KBM-7 (cell line): ENCODE measurements at regions not wholly inside any gene's neighbourhood (a gene's known extent, or its start where the extent isn't known, plus 50 kb on each side); places are given as distances from the start of the nearest gene placed in this dataset.

Experiments
- DNase-seq: peaks from one replicate; pipeline ENCODE4 v3.0.0-alpha.2; 2015
- in situ Hi-C: fragments of 300-500 bp; cut with MboI; formaldehyde crosslinking; loops from 2 replicates; pipeline ENCODE4 v1.14.3; 2020; ENCODE audit warnings: low sequenced_read_pairs, low pct_unique_long_range_greater_than_20kb, mixed read lengths

DNA sequence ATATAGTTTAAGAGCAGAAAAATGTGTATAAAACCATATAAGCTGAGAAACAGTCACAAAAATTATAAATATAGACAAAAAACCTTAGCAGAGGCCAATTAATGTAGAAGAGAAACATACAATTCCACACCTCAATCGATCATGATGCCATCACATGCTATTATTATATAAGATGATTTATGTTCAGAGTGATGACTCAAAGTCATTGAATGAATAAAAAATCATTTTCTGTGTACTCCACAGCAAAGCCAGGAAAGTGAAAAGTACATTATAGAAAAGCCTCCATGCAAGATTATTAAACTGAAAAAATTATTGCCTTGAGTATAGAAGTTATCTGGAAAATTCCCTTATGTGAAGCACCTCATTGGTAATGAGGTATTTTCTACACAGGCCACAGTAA, 229.2 kb upstream of the PPFIA2 start:
- in situ Hi-C loops: no loop called here
- no peak for DNase-seq

DNA sequence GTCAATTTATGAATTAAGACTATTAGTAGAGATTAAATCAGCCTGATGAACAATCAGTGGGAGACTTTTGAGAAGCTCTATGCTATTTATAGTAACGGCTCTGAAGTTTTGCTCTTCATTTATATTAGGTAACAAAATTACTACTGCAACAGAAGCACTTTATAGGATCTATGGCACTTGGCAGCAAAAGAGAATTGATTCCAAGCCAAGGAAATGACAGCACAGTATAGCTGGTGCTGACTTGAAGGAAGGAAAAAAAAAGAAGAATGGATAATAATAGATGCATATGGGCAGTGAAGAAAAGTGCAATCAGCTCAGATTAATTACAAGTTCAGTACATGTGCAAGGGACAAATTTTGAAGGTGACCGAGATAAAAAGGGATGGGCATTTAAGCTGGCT, 228.2 kb upstream of the PPFIA2 start:
- in situ Hi-C loops: no loop called here
- DNase-seq: no peak

DNA sequence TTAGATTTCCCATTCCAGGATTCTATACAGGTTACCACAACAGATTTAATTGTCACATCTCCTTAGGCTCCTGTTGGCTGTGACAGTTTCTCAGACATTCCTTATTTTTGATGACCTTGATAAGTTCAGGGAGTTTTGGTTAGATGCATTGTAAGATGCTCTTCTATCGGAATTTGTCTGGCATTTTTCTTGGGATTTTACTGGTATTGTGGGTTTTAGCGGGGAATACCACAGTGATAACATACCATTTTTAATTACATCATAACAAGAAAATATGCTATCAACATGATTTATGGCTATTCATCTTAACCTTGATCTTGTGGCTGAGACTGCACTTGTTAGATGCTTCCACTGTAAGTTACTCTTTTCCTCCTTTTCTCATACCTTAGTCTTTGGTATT, 217.5 kb upstream of the PPFIA2 start:
- in situ Hi-C loops: no loop called here
- no peak for DNase-seq

DNA sequence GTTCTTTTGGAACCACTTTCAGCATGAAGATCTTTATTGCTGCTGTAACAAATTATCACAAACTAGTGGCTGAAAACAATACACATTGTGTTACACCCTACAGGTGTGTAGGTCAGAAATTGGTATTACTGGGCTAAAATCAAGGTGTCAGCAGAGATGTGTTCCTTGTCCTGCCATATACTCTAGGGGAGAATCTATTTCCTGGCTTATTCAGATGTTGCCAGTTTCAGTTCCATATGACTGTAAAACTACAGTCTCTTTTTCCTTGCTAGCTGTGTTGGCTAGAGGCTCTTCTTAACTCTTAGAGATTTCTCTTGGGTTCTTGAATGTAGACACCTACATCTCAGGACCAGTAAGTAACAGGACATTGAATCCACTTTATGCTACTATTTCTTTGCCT, 215.6 kb upstream of the PPFIA2 start:
- no peak for DNase-seq
- in situ Hi-C loops: no loop called here

DNA sequence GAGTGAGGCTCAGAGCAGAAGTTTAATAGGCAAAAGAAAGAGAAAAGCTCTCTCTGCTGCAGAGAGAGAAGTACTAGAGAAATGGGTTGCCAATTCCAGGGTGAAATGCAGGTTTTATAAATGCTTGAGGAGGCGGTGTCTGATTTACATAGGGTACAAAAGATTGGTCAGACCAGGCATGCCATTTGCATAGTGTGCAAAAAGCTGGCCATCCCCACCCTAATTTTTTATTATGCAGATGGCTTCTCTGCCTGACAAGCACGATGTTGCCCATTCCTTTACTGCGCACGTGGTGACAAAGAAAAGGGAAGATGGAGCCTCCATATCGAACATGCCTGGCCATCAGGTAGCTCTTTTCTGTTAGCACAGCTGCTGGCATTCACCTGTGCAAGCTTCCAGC, 209.3 kb upstream of the PPFIA2 start:
- in situ Hi-C loops: no loop called here
- no peak for DNase-seq

DNA sequence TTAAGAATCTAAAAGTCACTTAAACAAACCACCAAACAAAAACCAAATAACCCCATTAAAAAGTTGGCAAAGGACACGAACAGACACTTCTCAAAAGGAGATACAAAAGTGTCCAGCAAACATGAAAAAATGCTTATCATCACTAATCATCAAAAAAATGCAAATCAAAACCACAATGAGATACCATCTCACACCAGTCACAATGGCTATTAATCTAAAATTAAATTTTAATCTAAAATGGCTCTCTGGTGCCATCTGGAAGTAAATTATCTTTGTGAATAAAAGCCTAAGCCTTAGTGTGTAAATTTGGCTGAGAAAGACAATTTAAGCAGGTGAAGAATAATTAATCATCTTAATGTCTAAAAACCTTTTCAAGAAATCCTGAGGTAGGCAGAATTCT, 204.5 kb upstream of the PPFIA2 start:
- no peak for DNase-seq
- in situ Hi-C loops: no loop called here

DNA sequence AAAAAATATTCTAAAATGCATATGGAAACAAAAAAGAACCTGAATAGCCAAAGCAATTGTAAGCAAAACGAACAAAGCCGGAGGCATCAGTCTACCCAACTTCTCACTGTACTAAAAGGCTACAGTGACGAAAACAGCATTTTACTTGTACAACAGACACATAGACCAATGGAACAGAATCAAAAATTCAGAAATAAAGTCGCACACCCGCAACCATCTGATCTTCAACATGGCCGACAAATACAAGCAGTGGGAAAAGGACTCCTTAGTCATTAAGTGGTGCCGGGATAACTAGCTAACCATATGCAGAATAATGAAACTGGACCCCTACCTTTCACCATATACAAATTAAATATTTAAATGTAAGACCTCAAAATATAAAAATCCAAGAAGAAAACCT, 203.9 kb upstream of the PPFIA2 start:
- no peak for DNase-seq
- in situ Hi-C loops: no loop called here

DNA sequence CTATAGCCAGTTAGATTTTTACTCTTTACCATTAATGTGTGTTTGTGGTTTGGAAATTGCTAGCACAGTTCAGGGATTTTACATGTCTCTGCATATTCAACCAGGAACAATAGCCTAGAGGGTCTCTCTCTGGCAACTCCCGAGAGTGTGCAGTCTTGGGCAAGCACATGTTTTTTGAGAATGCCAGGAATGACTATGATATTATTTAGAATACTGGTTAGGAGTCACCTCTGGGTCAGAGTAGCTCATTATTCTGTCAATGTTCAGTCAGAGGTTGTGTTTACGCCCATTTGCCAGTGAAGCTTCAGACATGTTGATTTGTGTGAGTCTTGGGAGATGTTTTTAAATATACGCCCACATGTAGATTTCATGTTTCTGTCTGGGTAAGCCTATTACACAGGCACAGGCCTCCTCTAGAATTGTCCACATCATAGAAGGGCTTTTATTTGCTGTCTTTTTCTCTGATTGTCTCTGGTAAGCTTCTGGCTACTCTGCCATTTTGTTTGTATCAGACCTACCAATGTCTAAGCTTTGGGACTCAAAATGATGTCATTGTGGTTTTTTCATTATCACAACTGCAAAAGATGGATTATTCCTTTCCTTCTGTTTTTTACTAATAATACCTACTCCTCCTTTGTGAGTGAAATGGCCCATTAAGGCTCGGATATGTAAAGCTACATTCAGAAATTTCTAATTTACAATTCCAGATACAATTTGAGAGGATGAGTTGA, 203.1 kb upstream of the PPFIA2 start:
- DNase-seq: no peak
- in situ Hi-C loops: no loop called here

DNA sequence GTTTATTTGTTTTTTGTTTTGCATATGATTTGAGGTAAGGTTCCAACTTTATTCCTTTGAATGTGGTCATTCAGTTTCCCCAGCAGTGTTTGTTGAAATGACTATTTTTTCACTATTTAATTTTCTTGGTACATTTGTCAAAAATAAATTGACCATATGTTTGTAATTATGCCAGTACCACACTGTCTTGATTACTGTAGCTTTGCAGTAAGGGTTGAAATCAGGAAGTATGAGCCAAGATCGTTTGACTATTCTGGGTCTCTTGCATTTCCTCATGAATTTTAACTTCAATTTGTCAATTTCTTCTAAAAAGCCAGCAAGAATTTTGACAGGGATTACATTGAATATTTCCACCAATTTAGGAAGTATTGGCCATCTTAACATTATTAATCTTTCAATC, 199.3 kb upstream of the PPFIA2 start:
- no peak for DNase-seq
- in situ Hi-C loops: no loop called here

DNA sequence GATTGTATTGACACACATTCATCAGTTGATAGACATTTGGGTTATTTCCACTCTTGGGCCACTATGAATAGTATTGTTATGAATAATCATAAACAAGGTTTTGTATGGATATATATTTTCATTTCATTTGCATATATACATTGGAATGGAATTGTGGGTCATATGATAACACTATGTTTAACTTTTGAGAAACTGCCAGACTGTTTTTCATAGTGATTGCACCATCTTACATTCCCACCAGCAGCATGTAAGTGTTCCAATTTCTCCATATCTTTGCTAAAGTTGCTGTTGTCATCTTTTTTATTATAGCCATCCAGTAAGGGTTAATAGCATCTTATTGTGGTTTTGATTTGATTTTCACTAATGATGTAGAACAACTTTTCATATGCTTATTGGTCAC, 198.5 kb upstream of the PPFIA2 start:
- in situ Hi-C loops: no loop called here
- DNase-seq: no peak

DNA sequence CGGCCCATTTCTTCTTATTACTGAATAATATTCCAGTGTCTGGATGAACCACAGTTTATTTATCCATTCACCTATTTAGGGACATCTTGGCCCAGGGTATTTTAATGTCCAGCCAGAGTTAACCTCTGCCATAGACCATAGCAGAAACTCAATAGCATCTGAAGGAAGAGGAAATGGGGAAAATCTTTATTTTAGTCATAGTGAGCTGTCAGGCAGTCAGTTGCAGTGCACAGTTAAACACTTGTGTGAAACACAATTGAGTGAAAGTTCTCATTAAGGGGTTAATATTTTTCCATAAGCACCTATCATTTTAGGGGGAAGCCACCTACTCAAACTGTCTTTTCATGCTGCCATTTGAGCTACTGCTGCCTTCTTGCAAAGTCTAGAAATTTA, 197.3 kb upstream of the PPFIA2 start:
- no peak for DNase-seq
- in situ Hi-C loops: no loop called here

DNA sequence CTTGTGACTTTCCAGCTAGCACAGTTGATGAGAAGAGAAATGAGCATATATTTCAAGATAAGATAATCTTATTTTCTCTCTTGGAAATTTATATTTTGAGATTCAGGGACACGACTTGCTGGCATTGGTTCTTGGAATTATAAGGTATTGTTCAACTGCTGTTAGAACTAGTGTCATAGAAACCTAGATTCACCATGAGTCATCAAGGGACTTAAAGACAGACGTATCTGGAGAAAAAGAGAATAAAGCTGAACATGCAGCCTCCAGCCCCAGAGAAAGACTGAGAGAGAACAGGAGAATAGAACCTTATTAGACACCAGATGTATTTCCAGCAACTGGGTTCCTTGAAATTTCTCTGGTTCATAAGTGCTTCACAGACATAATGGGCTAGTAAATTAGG, 194.4 kb upstream of the PPFIA2 start:
- in situ Hi-C loops: no loop called here
- no peak for DNase-seq

DNA sequence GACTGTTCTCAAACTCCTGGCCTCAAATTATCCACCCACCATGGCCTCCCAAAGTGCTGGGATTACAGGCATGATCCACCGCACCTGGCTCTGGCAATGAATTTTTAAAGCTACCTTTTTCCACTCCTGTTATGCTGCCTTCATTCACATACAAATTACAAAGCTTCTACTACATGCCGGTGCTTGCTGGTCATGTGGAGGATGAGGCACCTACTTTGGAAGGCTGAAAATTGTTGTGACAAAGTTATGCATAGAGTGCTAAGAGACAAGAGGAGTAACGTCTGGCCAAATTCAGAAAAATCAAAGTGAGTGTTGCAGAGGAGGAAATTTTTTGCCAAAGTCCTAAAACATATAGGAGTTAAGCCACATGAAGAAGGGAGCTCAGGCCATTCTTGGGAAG, 191.7 kb upstream of the PPFIA2 start:
- no peak for DNase-seq
- in situ Hi-C loops: no loop called here

DNA sequence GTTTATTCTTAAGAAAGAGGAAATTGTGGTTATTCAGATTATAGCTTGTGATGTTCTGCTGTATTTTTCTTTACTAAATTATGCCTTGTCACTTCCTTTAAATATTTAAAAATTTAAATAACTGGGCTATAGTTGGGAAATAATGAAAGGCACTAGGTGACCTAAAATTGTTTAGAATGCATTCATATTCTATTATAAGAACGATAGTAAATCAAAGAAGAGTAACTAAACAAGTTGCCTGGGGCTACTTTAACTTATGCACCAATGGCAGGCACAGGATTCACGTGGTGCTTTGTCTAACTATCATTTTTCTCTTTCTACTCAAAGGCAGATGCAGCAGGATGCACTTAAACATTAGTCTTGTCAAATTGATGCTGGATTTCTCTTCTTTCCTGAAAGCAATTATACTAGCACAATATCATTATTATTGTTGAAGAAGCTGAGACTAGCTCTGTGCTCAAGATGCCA, 190.7 kb upstream of the PPFIA2 start:
- in situ Hi-C loops: no loop called here
- DNase-seq: peak; percentile 6

DNA sequence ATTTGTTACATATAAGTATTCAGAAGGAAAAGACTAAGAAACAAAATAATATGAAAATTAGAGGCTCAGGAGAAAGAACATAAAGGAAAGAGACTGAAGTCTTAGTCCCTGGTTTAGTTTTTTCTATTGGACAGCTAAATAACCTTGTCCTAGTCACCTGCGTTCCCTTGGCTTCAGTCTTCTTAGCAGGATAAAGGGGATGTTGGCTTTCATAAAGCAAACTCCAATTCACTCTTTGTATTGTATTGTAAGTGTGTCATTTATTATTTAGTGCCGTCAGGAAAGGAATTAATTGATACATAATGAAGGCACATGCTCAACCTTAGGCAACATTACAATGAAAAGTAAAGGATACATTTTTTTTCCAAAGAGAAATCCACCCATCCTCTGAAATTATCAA, 190.3 kb upstream of the PPFIA2 start:
- in situ Hi-C loops: no loop called here
- no peak for DNase-seq

DNA sequence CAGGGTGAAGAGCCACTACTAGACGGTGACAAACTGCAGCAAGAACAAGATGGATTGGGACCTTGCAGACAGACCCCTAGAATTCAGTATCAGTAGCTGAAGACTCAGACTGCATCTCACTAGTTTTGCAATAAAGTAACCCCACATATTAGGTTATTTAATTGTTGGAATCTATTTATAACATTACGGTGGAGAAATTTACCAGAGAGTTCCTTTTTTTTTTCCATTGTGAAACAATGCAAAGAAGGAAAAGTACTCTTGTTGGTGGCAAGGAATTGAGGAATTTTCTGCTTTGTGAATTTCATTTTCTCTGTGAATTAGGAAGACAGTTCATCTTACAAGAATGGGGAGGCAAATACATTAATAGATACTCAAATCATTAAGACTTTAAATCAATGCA, 185.7 kb upstream of the PPFIA2 start:
- in situ Hi-C loops: no loop called here
- no peak for DNase-seq

DNA sequence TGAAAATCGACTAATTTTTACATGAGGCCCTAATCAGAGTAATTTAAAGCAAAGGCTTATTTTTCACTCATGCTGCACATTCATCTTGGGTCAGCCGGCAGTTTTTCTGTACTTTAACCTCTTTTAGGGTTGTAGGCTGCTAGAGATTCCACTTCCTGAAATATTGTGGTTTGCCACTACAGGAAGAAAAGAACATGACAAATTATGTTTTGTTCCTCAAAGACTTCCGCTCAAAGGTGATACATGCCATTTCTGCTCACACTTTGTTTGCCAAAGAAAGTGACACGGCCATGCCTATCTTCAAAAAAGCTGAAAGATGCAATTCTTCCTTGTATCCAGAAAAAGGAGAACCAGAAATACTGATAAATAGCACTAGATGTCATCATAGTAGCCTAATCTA, 183.4 kb upstream of the PPFIA2 start:
- in situ Hi-C loops: no loop called here
- DNase-seq: peak; percentile 71

DNA sequence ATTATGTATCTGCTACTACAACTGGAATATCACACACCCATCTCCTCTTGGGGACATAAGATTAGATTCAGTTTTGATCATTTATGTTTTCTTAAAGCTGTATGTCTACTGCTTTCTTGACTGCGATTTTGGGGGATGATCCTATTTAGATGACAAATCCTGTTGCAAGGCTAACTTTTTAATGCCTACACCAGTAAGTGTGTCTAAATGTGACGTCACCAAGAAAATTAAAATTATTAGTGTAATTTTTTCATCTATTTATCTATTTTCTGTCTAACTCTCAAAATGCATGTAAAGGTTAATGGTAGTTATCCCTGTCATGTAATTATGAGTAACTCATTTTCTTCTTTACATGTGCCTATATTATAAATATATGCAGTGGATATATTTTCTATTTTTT, 170.9 kb upstream of the PPFIA2 start:
- DNase-seq: no peak
- in situ Hi-C loops: no loop called here

DNA sequence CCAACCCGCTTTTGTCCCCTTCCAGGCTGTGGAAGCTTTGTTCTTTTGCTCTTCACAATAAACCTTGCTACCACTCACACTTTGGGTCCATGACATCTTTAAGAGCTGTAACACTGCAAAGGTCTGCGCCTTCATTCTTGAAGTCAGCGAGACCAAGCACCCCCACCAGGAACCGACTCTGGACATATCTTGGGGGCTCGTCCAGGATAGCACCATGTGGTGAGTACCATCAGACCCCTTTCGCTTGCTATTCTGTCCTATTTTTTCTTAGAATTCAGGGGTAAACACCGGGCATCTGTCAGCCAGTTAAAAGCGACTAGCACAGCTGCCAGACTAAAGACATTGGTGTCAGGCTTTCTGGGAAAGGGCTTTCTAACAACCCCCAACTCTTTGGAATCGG, 137.6 kb upstream of the PPFIA2 start:
- DNase-seq: no peak

DNA sequence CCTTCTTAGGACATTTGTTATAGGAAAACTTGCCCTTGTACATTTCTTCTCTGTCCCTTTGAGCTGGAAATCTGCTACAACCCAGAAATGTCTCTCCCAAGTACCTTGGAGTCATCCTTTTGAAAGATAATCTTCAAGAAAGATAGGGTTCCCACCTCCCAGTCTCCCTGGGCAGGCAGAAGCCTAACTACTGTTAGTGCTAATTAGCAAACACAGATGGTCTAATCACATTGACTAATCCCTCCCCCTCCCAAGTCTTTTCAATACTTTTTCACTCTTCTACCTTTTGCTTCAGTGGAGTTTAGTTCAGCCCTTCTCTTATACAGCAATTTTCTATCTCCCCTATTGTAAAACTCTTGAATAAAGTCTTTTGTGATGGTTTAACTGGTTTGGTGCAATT, 129.8 kb upstream of the PPFIA2 start:
- no peak for DNase-seq

More for the DNA sequence above, 137.6 kb upstream of the PPFIA2 start:
- in situ Hi-C loops: no loop called here

DNA sequence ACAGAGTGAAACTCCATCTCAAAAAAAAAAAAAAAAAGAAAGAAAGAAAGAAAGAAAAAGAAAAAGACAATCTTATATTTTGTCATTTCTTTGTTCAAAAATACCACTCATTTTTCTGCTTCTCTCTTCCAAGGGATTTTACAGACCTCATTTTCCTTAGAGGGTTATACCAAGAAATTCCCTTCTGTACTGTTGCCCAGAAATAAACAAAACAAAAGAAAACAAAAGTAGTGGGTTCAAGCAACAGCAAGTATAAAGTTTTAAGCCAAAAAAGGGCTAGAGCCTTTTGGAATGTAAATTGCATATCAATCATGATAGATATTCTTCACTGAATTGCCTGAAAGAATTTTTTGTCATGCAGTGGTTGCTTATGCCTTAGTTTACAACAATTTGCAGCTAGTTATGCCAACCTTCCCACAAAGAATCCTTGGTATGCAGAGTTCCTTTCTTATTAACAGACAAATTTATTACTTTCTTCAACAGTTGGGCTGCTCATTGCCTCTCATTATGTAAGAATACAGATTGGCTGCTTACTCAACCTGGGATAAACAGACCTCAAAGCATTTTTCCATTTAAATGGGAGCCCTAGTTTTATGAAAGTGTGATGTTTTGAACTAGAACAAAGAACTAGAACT, 129.1 kb upstream of the PPFIA2 start:
- no peak for DNase-seq
- in situ Hi-C loops: no loop called here

More for the DNA sequence above, 129.8 kb upstream of the PPFIA2 start:
- in situ Hi-C loops: no loop called here
